ENCODE measurements at regions not wholly inside any gene's neighbourhood (a gene's known extent, or its start where the extent isn't known, plus 50 kb on each side); places are given as distances from the start of the nearest gene placed in this dataset.
"Not testable (repeated sequence)": the region's sequence is repeated elsewhere in the genome, so short reads cannot be mapped to it uniquely, and the experiment has no call there.

GRCh38 chr10:9853405-9854355 is 1164.0 kb upstream of the CELF2 start:
- Histone ChIP-seq H3K79me2 (ENCODE audit: insufficient read depth, low read length) (no peaks in the 10 kb centered on the region), H3K9ac (ENCODE audit: low read length) (no peak overlapping the region), H3K4me3 (ENCODE audit: low read depth, low read length, poor library complexity, severe bottlenecking) (no peak overlapping the region), H3K27ac (ENCODE audit: low read depth, low read length, poor library complexity, severe bottlenecking) (no peak overlapping the region), H4K20me1 (ENCODE audit: insufficient read depth, low read length) (no peaks in the 10 kb centered on the region), H3K27me3 (ENCODE audit: insufficient read depth, low read length) (no peaks in the 10 kb centered on the region), H3K4me1 (ENCODE audit: insufficient read depth, low read length, severe bottlenecking) (no peaks in the 10 kb centered on the region), H3K4me2 (ENCODE audit: low read length) (no peak overlapping the region), H3K9me3 (ENCODE audit: low read length) (no peaks in the 10 kb centered on the region), H2AFZ (ENCODE audit: low read length) (no peak overlapping the region), H3F3A (ENCODE audit: insufficient read depth, low read length) (no peaks in the 10 kb centered on the region), H3K9me2 (ENCODE audit: low read depth, low read length) (no peaks in the 10 kb centered on the region), H3K36me3 (ENCODE audit: insufficient read depth, low read length) (no peaks in the 10 kb centered on the region)
- TF ChIP-seq CTCF (IDR thresholded peaks at IDR 0.05; ENCODE audit: low read length) (no peak), EZH2 (IDR thresholded peaks at IDR 0.05; ENCODE audit: borderline replicate concordance, low read length) (no peak)

GRCh38 chr10:9855451-9855850 is 1162.2 kb upstream of the CELF2 start:
- H3K36me3 ChIP-seq (ENCODE audit: insufficient read depth, low read length): not testable (repeated sequence)

GRCh38 chr10:9858816-9859215 is 1158.9 kb upstream of the CELF2 start:
- Histone ChIP-seq H2AFZ (ENCODE audit: low read length) (no peak overlapping the region), H3K4me2 (ENCODE audit: low read length) (no peak overlapping the region), H3K79me2 (ENCODE audit: insufficient read depth, low read length) (no peaks in the 10 kb centered on the region), H3F3A (ENCODE audit: insufficient read depth, low read length) (no peaks in the 10 kb centered on the region), H3K4me1 (ENCODE audit: insufficient read depth, low read length, severe bottlenecking) (no peaks in the 10 kb centered on the region), H3K9me2 (ENCODE audit: low read depth, low read length) (no peaks in the 10 kb centered on the region), H4K20me1 (ENCODE audit: insufficient read depth, low read length) (no peaks in the 10 kb centered on the region), H3K4me3 (ENCODE audit: low read depth, low read length, poor library complexity, severe bottlenecking) (no peak overlapping the region), H3K27me3 (ENCODE audit: insufficient read depth, low read length) (no peaks in the 10 kb centered on the region), H3K36me3 (ENCODE audit: insufficient read depth, low read length) (no peaks in the 10 kb centered on the region), H3K9me3 (ENCODE audit: low read length) (no peaks in the 10 kb centered on the region), H3K9ac (ENCODE audit: low read length) (no peak overlapping the region), H3K27ac (ENCODE audit: low read depth, low read length, poor library complexity, severe bottlenecking) (no peak overlapping the region)
- TF ChIP-seq CTCF (IDR thresholded peaks at IDR 0.05; ENCODE audit: low read length) (no peak), EZH2 (IDR thresholded peaks at IDR 0.05; ENCODE audit: borderline replicate concordance, low read length) (no peak)

More at GRCh38 chr10:9855451-9855850, 1162.2 kb upstream of the CELF2 start:
- not testable (repeated sequence) for H3K9me2 ChIP-seq (ENCODE audit: low read depth, low read length); H3K9ac ChIP-seq (ENCODE audit: low read length); H3K79me2 ChIP-seq (ENCODE audit: insufficient read depth, low read length); H3K27me3 ChIP-seq (ENCODE audit: insufficient read depth, low read length); H3K27ac ChIP-seq (ENCODE audit: low read depth, low read length, poor library complexity, severe bottlenecking); H3K9me3 ChIP-seq (ENCODE audit: low read length); H3F3A ChIP-seq (ENCODE audit: insufficient read depth, low read length); H3K4me3 ChIP-seq (ENCODE audit: low read depth, low read length, poor library complexity, severe bottlenecking); H4K20me1 ChIP-seq (ENCODE audit: insufficient read depth, low read length); H3K4me1 ChIP-seq (ENCODE audit: insufficient read depth, low read length, severe bottlenecking); H3K4me2 ChIP-seq (ENCODE audit: low read length); H2AFZ ChIP-seq (ENCODE audit: low read length)

GRCh38 chr10:9860045-9860444 is 1157.6 kb upstream of the CELF2 start:
- TF ChIP-seq CTCF (IDR thresholded peaks at IDR 0.05; ENCODE audit: low read length) (no peak), EZH2 (IDR thresholded peaks at IDR 0.05; ENCODE audit: borderline replicate concordance, low read length) (no peak)
- Histone ChIP-seq H3K36me3 (ENCODE audit: insufficient read depth, low read length) (no peaks in the 10 kb centered on the region), H3K4me3 (ENCODE audit: low read depth, low read length, poor library complexity, severe bottlenecking) (no peak overlapping the region), H4K20me1 (ENCODE audit: insufficient read depth, low read length) (no peaks in the 10 kb centered on the region), H2AFZ (ENCODE audit: low read length) (no peak overlapping the region), H3K4me1 (ENCODE audit: insufficient read depth, low read length, severe bottlenecking) (no peaks in the 10 kb centered on the region), H3F3A (ENCODE audit: insufficient read depth, low read length) (no peaks in the 10 kb centered on the region), H3K9ac (ENCODE audit: low read length) (no peak overlapping the region), H3K9me2 (ENCODE audit: low read depth, low read length) (no peaks in the 10 kb centered on the region), H3K4me2 (ENCODE audit: low read length) (no peak overlapping the region), H3K9me3 (ENCODE audit: low read length) (no peaks in the 10 kb centered on the region), H3K27me3 (ENCODE audit: insufficient read depth, low read length) (no peaks in the 10 kb centered on the region), H3K27ac (ENCODE audit: low read depth, low read length, poor library complexity, severe bottlenecking) (no peak overlapping the region), H3K79me2 (ENCODE audit: insufficient read depth, low read length) (no peaks in the 10 kb centered on the region)
